ENCODE measurements at regions not wholly inside any gene's neighbourhood (a gene's known extent, or its start where the extent isn't known, plus 50 kb on each side); places are given as distances from the start of the nearest gene placed in this dataset.
"Not testable (repeated sequence)": the region's sequence is repeated elsewhere in the genome, so short reads cannot be mapped to it uniquely, and the experiment has no call there.

DNA sequence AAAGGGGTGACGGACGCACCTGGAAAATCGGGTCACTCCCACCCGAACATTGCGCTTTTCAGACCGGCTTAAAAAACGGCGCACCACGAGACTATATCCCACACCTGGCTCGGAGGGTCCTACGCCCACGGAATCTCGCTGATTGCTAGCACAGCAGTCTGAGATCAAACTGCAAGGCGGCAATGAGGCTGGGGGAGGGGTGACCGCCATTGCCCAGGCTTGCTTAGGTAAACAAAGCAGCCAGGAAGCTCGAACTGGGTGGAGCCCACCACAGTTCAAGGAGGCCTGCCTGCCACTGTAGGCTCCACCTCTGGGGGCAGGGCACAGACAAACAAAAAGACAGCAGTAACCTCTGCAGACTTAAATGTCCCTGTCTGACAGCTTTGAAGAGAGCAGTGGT lies 342.0 kb upstream of the PKN2 start:
- TF ChIP-seq, protein P1, sequence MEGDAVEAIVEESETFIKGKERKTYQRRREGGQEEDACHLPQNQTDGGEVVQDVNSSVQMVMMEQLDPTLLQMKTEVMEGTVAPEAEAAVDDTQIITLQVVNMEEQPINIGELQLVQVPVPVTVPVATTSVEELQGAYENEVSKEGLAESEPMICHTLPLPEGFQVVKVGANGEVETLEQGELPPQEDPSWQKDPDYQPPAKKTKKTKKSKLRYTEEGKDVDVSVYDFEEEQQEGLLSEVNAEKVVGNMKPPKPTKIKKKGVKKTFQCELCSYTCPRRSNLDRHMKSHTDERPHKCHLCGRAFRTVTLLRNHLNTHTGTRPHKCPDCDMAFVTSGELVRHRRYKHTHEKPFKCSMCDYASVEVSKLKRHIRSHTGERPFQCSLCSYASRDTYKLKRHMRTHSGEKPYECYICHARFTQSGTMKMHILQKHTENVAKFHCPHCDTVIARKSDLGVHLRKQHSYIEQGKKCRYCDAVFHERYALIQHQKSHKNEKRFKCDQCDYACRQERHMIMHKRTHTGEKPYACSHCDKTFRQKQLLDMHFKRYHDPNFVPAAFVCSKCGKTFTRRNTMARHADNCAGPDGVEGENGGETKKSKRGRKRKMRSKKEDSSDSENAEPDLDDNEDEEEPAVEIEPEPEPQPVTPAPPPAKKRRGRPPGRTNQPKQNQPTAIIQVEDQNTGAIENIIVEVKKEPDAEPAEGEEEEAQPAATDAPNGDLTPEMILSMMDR (IDR thresholded peaks at IDR 0.05 in 4 of 5, conservative IDR thresholded peaks at IDR 0.05 in 1 of 5): not testable (repeated sequence)
- TF ChIP-seq POLR2A (IDR thresholded peaks at IDR 0.05): not testable (repeated sequence)

Data from gastrocnemius medialis (tissue), 4 donors.